ENCODE measurements at regions not wholly inside any gene's neighbourhood (a gene's known extent, or its start where the extent isn't known, plus 50 kb on each side); places are given as distances from the start of the nearest gene placed in this dataset.

DNA sequence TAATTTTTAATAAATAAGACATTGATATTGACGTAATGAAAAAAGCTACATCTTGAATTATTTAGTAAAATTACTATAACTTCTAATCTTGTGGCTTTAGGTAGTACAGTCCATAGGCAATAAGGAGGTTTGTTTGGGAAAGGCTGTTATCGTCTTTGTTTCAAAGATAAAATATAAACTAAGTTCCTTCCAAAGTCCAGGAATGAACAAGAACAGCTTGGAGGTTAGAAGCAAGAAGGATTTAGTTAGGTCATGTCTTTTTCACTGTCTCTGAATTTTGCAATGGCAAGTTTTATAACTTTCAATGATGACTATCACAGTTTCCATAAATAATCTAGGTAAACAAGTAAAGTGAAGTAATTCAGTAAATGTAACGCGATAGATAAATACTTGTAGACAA lies 106.9 kb upstream of the OLFM3 start:
- no peak for TF ChIP-seq CTCF (IDR thresholded peaks at IDR 0.05; ENCODE audit: insufficient read depth, low read length)
- TF ChIP-seq POLR2AphosphoS5 (IDR thresholded peaks at IDR 0.05; ENCODE audit: low read depth): no peak
